ENCODE measurements at regions not wholly inside any gene's neighbourhood (a gene's known extent, or its start where the extent isn't known, plus 50 kb on each side); places are given as distances from the start of the nearest gene placed in this dataset.

DNA sequence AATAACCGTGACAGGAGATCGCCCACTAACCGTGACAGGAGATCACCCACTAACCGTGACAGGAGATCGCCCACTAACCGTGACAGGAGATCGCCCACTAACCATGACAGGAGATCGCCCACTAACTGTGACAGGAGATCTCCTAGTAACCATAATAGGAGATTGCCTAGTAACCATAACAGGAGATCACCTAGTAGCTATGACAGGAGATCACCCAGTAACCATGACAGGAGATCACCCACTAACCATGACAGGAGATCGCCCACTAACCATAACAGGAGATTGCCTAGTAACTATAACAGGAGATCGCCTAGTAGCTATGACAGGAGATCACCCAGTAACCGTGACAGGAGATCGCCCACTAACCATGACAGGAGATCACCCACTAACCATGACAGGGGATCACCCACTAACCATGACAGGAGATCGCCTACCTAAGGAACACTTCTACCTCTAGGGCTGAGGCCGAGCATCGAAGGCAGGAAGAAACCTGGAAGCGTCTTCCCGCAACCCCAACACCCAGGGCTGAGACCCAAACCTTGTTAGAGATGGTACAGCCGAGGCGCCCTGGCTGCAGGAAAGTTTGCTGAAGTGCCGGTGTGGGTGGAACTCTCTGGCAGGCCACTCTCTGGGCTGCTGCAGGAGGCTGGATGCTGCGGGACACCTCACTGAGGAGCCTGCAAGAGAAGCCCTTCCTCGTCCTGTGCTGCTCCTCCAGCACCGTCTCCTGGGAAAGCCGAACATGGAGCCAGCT is 67.5 kb upstream of the THY1 start:
- TF ChIP-seq, protein P1, sequence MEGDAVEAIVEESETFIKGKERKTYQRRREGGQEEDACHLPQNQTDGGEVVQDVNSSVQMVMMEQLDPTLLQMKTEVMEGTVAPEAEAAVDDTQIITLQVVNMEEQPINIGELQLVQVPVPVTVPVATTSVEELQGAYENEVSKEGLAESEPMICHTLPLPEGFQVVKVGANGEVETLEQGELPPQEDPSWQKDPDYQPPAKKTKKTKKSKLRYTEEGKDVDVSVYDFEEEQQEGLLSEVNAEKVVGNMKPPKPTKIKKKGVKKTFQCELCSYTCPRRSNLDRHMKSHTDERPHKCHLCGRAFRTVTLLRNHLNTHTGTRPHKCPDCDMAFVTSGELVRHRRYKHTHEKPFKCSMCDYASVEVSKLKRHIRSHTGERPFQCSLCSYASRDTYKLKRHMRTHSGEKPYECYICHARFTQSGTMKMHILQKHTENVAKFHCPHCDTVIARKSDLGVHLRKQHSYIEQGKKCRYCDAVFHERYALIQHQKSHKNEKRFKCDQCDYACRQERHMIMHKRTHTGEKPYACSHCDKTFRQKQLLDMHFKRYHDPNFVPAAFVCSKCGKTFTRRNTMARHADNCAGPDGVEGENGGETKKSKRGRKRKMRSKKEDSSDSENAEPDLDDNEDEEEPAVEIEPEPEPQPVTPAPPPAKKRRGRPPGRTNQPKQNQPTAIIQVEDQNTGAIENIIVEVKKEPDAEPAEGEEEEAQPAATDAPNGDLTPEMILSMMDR (IDR thresholded peaks at IDR 0.05), result no peak
- TF ChIP-seq POLR2AphosphoS5 (IDR thresholded peaks at IDR 0.05), result no peak
- TF ChIP-seq POLR2A (IDR thresholded peaks at IDR 0.05), result no peak
